HL-60 (cell line): ENCODE measurements at regions not wholly inside any gene's neighbourhood (a gene's known extent, or its start where the extent isn't known, plus 50 kb on each side); places are given as distances from the start of the nearest gene placed in this dataset.

Source experiments
- DNase-seq, 2 experiments: peaks; one replicate each; pipeline ENCODE4 v3.0.0-alpha.2; 2010 to 2020; ENCODE audit warnings: low read depth in 1 of 2, low spot score in 1 of 2
- H3K27ac ChIP-seq: fragments of 250-450 bp; sonication (Bioruptor Pico); replicated peaks from 2 replicates; pipeline ENCODE4 v1.5.1; 2020; ENCODE audit warnings: mild to moderate bottlenecking, moderate library complexity
- H3K27me3 ChIP-seq: fragments of 250-450 bp; sonication (Bioruptor Pico); 2 replicates; pipeline ENCODE4 v1.5.1; 2021; ENCODE audit warnings: mild to moderate bottlenecking, moderate library complexity; ENCODE audit not compliant: insufficient read depth, poor library complexity, severe bottlenecking
- H3K4me3 ChIP-seq: replicated peaks from 2 replicates; pipeline ENCODE4 v1.5.1; 2011; ENCODE audit warnings: mild to moderate bottlenecking, control low read depth, low read length; ENCODE audit not compliant: insufficient read depth
- CTCF ChIP-seq: IDR thresholded peaks from one replicate; pipeline ENCODE4 v1.5.1; 2011; ENCODE audit warnings: low read length, control low read depth, inconsistent platforms; ENCODE audit not compliant: insufficient read depth
- GABPA ChIP-seq: IDR thresholded peaks from 2 replicates; pipeline ENCODE4 v1.6.1; 2012; ENCODE audit warnings: low read depth
- POLR2AphosphoS5 ChIP-seq: IDR thresholded peaks from 2 replicates; pipeline ENCODE4 v1.6.1; 2012; ENCODE audit warnings: low read depth
- REST ChIP-seq: IDR thresholded peaks from 2 replicates; pipeline ENCODE4 v1.6.1; 2012; ENCODE audit warnings: low read depth; ENCODE audit not compliant: insufficient replicate concordance
- SPI1 ChIP-seq: IDR thresholded peaks from 2 replicates; pipeline ENCODE4 v1.6.1; 2012; ENCODE audit warnings: low read depth, mild to moderate bottlenecking, borderline replicate concordance

- DNase-seq: no peak
- H3K27me3 ChIP-seq: peaks cover 6% of the 10 kb centered on the region
- TF ChIP-seq GABPA (no peak), CTCF (no peak), POLR2AphosphoS5 (no peak), REST (no peak), SPI1 (no peak)
- H3K27ac ChIP-seq: no peak overlapping the region
- H3K4me3 ChIP-seq: no peak overlapping the region
Observed at GRCh38 chr13:103288114-103288513, 221.9 kb upstream of the SLC10A2 start.

- TF ChIP-seq POLR2AphosphoS5 (no peak), SPI1 (no peak), CTCF (no peak), REST (no peak), GABPA (no peak)
- Histone ChIP-seq H3K4me3 (no peak overlapping the region), H3K27ac (no peak overlapping the region), H3K27me3 (peaks cover 10% of the 10 kb centered on the region)
- no peak for DNase-seq
Observed at GRCh38 chr13:103287659-103288058, 221.4 kb upstream of the SLC10A2 start.

GRCh38 chr13:103284466-103284865, 218.2 kb upstream of the SLC10A2 start:
- no peak for TF ChIP-seq POLR2AphosphoS5
- no peak for TF ChIP-seq SPI1
- no peak for TF ChIP-seq GABPA
- no peak for TF ChIP-seq REST
- no peak for DNase-seq
- no peak overlapping the region for H3K27ac ChIP-seq

More at GRCh38 chr13:103284466-103284865, 218.2 kb upstream of the SLC10A2 start:
- Histone ChIP-seq H3K27me3 (peaks cover 13% of the 10 kb centered on the region), H3K4me3 (no peak overlapping the region)
